ENCODE measurements at regions not wholly inside any gene's neighbourhood (a gene's known extent, or its start where the extent isn't known, plus 50 kb on each side); places are given as distances from the start of the nearest gene placed in this dataset.
A peak's percentile ranks its signal among the peaks of the same experiment; 100 is the strongest.
"Not testable (repeated sequence)": the region's sequence is repeated elsewhere in the genome, so short reads cannot be mapped to it uniquely, and the experiment has no call there.

DNA sequence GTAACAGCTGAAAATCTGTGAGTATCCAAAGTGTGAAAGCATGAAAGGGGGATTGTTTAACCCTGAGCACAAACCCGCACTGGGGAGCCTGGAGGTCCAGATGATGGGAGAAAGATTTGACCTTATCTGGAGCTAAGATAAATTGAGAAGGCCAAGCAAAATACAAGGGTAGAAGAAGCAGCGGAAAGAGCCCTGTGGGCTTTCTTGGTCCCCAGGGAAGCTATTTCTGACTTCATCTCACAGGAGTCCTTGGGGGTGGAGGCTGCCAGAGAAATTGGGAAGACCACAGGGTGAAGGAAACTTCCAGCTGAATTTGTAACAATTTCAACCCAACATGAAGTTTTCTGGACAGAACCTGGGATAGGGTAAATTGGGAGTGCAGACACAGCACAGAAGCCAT is 476.9 kb downstream of the MMUT start:
- DNase-seq (ENCODE audit: unreplicated experiment), result no peak
- no peak for TF ChIP-seq CTCF (IDR thresholded peaks at IDR 0.05; ENCODE audit: unreplicated experiment)
- Mint-ChIP-seq H3K4me1 (ENCODE audit: insufficient read depth, unreplicated experiment) (no peaks in the 10 kb centered on the region), H3K27ac (ENCODE audit: low read depth, unreplicated experiment) (no peak overlapping the region), H3K9me3 (ENCODE audit: unreplicated experiment) (peaks cover 8% of the 10 kb centered on the region), H3K4me3 (ENCODE audit: unreplicated experiment) (no peak overlapping the region), H3K27me3 (ENCODE audit: insufficient read depth, unreplicated experiment) (no peaks in the 10 kb centered on the region), H3K36me3 (ENCODE audit: insufficient read depth, unreplicated experiment) (peaks cover 7% of the 10 kb centered on the region)
- ChIA-PET POLR2A (interaction anchor here (0.6 kb wide), 1 partner anchor 339 kb away, joined by 4 read pairs; no protein-coding TSS in a partner anchor), CTCF (interaction anchor here (0.6 to 1.2 kb wide), 3 partner anchors 44 to 439 kb away, joined by 3 to 5 read pairs (median 3); no protein-coding TSS in a partner anchor)
- intact Hi-C loops (cut with micrococcal nuclease), result no loop called here
- BruUV-seq (replicated peaks), result no TSS peak

GRCh38 chr6:48985025-48985424 is 478.0 kb downstream of the MMUT start:
- no peak overlapping the region for H3K27ac Mint-ChIP-seq (ENCODE audit: low read depth, unreplicated experiment)
- peaks cover 8% of the 10 kb centered on the region for H3K9me3 Mint-ChIP-seq (ENCODE audit: unreplicated experiment)
- H3K36me3 Mint-ChIP-seq (ENCODE audit: insufficient read depth, unreplicated experiment), result peaks cover 7% of the 10 kb centered on the region
- ChIA-PET CTCF (no interaction called here), POLR2A (no interaction called here)
- H3K27me3 Mint-ChIP-seq (ENCODE audit: insufficient read depth, unreplicated experiment), result no peaks in the 10 kb centered on the region
- no peak for TF ChIP-seq CTCF (IDR thresholded peaks at IDR 0.05; ENCODE audit: unreplicated experiment)
- no peak overlapping the region for H3K4me3 Mint-ChIP-seq (ENCODE audit: unreplicated experiment)
- DNase-seq (ENCODE audit: unreplicated experiment), result no peak
- intact Hi-C loops (cut with micrococcal nuclease), result no loop called here
- no peaks in the 10 kb centered on the region for H3K4me1 Mint-ChIP-seq (ENCODE audit: insufficient read depth, unreplicated experiment)
- BruUV-seq (replicated peaks), result TSS peak; percentile 67

DNA sequence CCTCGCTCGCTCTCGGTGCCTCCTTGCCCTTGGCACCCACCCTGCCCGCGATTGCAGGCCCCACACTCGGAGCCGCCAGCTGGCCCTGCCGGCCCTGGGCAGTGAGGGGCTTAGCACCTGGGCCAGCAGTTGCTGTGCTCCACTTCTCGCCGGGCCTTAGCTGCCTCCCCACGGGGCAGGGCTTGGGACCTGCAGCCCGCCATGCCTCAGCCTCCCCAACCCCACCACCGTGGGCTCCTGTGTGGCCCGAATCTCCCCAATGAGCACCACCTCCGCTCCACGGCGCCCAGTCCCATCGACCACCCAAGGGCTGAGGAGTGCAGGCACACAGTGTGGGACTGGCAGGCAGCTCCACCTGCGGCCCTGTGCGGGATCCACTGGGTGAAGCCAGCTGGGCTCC is 479.1 kb downstream of the MMUT start:
- intact Hi-C loops (cut with micrococcal nuclease); DNase-seq (ENCODE audit: unreplicated experiment); H3K36me3 Mint-ChIP-seq (ENCODE audit: insufficient read depth, unreplicated experiment); H3K4me3 Mint-ChIP-seq (ENCODE audit: unreplicated experiment); H3K27me3 Mint-ChIP-seq (ENCODE audit: insufficient read depth, unreplicated experiment); H3K9me3 Mint-ChIP-seq (ENCODE audit: unreplicated experiment); H3K27ac Mint-ChIP-seq (ENCODE audit: low read depth, unreplicated experiment); POLR2A ChIA-PET; BruUV-seq (replicated peaks); H3K4me1 Mint-ChIP-seq (ENCODE audit: insufficient read depth, unreplicated experiment): not testable (repeated sequence)
- CTCF ChIA-PET, result interaction anchor here (0.6 to 1.1 kb wide), 2 partner anchors 112 to 426 kb away, joined by 3 to 4 read pairs; no protein-coding TSS in a partner anchor

- TF ChIP-seq CTCF (IDR thresholded peaks at IDR 0.05; ENCODE audit: unreplicated experiment), result no peak
- no peak overlapping the region for H3K27ac Mint-ChIP-seq (ENCODE audit: low read depth, unreplicated experiment)
- no peaks in the 10 kb centered on the region for H3K4me1 Mint-ChIP-seq (ENCODE audit: insufficient read depth, unreplicated experiment)
- peaks cover 7% of the 10 kb centered on the region for H3K36me3 Mint-ChIP-seq (ENCODE audit: insufficient read depth, unreplicated experiment)
- ChIA-PET POLR2A (no interaction called here), CTCF (interaction anchor here (1.1 kb wide), 1 partner anchor 427 kb away, joined by 3 read pairs; no protein-coding TSS in a partner anchor)
- no peaks in the 10 kb centered on the region for H3K27me3 Mint-ChIP-seq (ENCODE audit: insufficient read depth, unreplicated experiment)
- H3K4me3 Mint-ChIP-seq (ENCODE audit: unreplicated experiment), result no peak overlapping the region
- no peak for DNase-seq (ENCODE audit: unreplicated experiment)
- no TSS peak for BruUV-seq (replicated peaks)
- intact Hi-C loops (cut with micrococcal nuclease), result no loop called here
- peaks cover 8% of the 10 kb centered on the region for H3K9me3 Mint-ChIP-seq (ENCODE audit: unreplicated experiment)
Measured at GRCh38 chr6:48983377-48983776, 479.7 kb downstream of the MMUT start.

DNA sequence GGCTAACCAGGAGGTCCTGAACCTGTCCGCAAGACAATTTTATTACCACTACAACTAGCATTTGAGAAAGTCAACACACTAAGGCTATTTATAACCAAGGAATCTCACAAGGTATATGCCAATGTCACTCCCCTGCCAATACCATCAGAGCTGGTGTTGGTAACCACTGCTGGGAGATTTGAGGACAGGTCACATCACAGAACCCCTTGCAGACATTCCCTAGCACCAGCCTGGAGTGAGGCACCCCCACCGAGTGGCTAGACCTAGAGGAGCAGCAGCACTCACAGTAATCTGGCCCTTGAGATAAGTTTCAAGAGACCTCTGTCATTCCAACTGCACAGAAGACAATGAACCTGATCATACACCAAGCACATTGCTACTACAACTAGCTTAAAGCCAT is 483.2 kb downstream of the MMUT start:
- H3K4me1 Mint-ChIP-seq (ENCODE audit: insufficient read depth, unreplicated experiment), result no peaks in the 10 kb centered on the region
- intact Hi-C loops (cut with micrococcal nuclease), result no loop called here
- no peak overlapping the region for H3K27ac Mint-ChIP-seq (ENCODE audit: low read depth, unreplicated experiment)
- BruUV-seq (replicated peaks), result no TSS peak
- DNase-seq (ENCODE audit: unreplicated experiment), result no peak
- no peaks in the 10 kb centered on the region for H3K9me3 Mint-ChIP-seq (ENCODE audit: unreplicated experiment)
- POLR2A ChIA-PET, result no interaction called here
- no peak overlapping the region for H3K4me3 Mint-ChIP-seq (ENCODE audit: unreplicated experiment)
- TF ChIP-seq CTCF (IDR thresholded peaks at IDR 0.05; ENCODE audit: unreplicated experiment), result no peak
- no peaks in the 10 kb centered on the region for H3K27me3 Mint-ChIP-seq (ENCODE audit: insufficient read depth, unreplicated experiment)
- H3K36me3 Mint-ChIP-seq (ENCODE audit: insufficient read depth, unreplicated experiment), result no peaks in the 10 kb centered on the region
- CTCF ChIA-PET, result interaction anchor here (0.7 kb wide), 1 partner anchor 815 kb away, joined by 3 read pairs; no protein-coding TSS in a partner anchor

All from MCF 10A (cell line).